Activated T-cell treated with anti-CD3 and anti-CD28 coated beads, Interleukin-2, amount 50 U/mL, for 48 hours (primary cell): ENCODE measurements at regions not wholly inside any gene's neighbourhood (a gene's known extent, or its start where the extent isn't known, plus 50 kb on each side); places are given as distances from the start of the nearest gene placed in this dataset.
A peak's percentile ranks its signal among the peaks of the same experiment; 100 is the strongest.

Experiments
- DNase-seq, 2 experiments: peaks; one replicate each; pipeline ENCODE4 v3.0.0-alpha.2; 2020

DNA sequence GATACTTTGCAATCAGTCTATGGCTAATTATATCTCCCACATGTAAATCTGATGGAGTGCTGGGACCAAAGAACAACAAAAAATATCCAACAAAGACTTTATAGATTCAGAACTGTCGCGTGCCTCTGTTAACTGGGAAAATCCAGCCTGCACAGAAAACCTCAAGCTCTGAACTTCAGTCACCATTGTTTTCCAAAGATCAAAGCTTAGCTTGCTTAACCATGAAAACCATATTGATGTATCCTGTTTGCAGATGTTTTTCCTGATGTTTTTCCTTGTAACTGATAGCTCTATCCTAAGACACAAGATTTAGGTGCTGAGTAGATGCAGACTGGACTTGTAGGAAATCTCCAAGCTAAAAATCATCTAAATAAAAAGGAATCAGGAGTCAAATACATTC, 163.7 kb downstream of the GXYLT1 start:
- no peak for DNase-seq

- no peak for DNase-seq
Observed at GRCh38 chr12:41980390-41980789, 164.3 kb downstream of the GXYLT1 start.

- DNase-seq: no peak
Observed at GRCh38 chr12:41979574-41979973, 165.1 kb downstream of the GXYLT1 start.

- DNase-seq: no peak
Observed at GRCh38 chr12:41972598-41972997, 172.1 kb downstream of the GXYLT1 start.

DNA sequence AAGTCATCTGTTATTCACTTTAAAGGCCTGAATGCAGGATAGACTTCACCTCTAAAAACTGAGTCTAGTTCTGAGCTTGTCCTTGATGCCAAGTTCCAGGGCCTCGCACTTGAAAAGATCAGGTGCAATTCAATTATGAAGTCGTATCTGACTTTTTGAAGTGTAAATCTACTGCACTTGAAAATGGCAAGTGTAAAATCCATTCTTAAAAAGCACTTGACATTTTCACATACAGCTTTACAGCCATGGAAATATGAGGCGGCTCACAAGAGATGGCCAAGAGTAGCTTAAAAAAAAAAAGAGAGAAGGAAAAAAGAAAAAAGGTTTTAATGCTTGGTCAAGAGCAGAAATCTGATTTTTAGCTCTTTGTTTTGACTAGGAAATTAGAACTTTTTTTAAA, 172.5 kb downstream of the GXYLT1 start:
- DNase-seq: no peak

DNA sequence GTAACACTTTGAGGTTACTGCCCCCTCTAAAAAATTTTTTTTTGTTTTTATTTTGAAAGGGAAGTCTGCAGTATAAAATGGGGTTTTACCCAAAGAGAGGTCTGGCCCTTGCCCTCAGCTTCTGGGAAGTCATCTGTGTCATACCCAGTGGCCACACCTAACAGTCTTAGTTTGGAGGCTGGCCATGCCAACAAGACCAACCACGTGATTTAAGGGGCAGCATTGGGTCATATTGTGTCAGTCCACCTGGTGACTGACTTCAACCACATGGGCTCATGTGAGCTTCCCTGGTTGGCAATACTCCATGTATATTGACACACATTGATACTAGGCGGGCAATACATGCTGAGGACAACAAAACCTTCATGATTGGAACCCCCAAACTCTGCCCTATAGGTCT, 173.9 kb downstream of the GXYLT1 start:
- no peak for DNase-seq

DNA sequence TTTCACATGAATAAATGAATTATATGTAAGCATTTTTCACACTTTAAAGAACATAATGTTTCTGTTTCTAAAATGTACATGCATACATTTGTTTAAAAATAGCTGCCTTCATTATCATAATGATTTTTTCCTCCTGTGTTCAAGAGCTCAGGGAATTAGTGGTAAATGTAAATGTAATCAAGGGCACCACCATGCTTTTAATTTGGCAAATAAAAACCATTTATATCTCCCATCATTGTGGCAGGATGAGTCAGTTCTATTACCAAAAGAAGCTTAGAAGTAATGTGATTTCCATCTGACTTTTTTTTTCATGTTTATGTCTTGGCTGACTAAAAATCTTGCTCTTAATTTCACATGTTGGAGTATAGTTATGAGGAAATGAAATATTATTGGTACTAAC, 176.1 kb downstream of the GXYLT1 start:
- no peak for DNase-seq

GRCh38 chr12:41967668-41968500, 176.8 kb downstream of the GXYLT1 start:
- no peak for DNase-seq

- DNase-seq: no peak
Observed at GRCh38 chr12:41966916-41967315, 177.8 kb downstream of the GXYLT1 start.

DNA sequence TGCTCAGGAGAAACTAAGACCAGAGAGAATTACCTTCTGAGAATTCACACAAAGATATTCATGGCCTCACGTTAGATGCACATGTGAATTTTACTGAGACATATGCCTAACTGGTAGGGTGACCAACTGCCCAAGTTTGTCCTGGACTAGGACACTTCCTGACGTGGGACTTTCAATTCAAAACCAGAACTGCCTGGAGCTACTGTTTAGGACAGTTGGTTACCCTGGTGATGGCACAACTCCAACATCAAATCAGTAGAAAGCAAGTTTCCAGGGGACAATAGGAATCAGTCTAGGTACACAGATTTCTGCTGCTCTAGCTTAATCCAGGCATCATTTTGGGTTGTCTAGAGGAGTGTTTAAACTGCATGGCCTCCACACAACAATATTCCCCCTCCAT, 178.7 kb downstream of the GXYLT1 start:
- DNase-seq: no peak

DNA sequence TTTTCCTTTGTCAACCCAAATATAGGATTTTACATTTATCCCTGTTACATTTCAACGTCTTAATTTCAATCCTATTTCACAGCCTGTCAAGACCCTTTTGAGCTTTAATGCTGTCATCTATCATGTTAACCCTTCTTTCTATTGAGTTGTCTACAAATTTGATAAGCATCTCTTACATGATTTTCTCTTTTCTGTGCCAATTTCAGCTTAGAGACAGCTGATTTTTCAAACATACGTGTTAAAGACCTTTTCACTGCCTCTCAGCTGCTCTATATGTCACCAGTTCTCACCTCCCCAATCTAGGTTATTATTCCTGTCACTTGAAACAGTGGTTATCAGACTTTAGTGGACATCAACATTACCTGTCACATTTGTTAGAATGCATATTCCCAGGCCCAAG, 181.3 kb downstream of the GXYLT1 start:
- no peak for DNase-seq

GRCh38 chr12:41962171-41962572, 182.5 kb downstream of the GXYLT1 start:
- DNase-seq: no peak

- DNase-seq: no peak
Observed at GRCh38 chr12:41959271-41959670, 185.4 kb downstream of the GXYLT1 start.

DNA sequence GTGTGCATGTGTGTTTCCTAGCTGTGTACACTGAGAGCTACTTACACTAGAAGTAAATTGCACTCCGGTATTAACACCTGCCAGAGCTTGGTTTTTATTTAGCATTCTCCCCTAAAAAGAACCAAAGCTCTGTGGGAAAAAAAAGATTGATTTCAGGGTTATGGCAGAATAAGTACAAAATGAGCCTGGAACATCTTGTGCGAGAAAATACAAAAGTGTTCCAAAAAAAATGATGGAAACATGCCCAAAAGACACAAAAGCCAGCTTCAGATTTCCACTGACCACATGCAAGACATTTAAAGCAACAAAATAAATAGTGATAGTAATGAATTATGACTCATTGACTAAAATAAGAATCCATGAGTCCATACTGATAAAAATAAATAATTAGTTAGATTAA, 188.3 kb downstream of the GXYLT1 start:
- DNase-seq: no peak

DNA sequence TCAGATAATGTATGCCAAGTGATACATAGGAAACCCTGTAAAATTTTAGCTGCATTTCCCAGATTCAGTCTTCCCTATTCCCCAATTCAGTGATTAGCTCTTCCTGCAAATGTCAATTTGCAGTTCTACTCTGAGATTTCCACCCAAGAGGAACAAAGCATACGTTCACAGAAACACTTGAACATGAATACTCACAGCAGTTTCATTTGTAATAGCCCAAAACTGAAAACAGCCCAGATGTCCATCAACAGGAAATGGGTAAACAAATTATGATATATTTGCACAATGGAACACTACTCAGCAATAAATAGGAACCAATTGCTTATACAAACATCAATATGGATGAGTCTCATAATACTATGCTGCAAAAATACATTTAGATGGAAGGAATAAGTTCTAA, 194.2 kb downstream of the GXYLT1 start:
- DNase-seq: no peak

GRCh38 chr12:41946106-41946505, 198.6 kb downstream of the GXYLT1 start:
- no peak for DNase-seq

DNA sequence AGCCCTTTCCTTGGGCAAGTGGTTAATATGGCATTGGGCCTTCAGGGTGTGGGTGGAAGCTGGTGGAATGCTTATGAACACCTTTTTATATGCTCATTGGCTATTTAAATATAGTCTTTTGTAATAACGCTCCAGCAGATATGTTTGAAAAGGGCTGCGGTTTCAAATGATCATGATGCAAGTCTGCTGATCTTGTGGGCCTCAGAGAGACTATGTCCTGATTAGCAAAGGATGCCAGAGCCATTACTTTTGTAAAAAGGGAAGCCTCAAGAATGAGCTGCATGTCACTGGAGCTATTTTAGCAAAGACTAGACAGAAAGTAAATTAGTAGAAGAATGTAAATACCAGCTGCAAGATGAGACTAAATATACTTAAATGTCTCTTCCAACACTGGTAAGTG, 200.5 kb downstream of the GXYLT1 start:
- no peak for DNase-seq

GRCh38 chr12:41943671-41944070, 201.0 kb downstream of the GXYLT1 start:
- no peak for DNase-seq

GRCh38 chr12:41942354-41942753, 202.3 kb downstream of the GXYLT1 start:
- DNase-seq: no peak

DNA sequence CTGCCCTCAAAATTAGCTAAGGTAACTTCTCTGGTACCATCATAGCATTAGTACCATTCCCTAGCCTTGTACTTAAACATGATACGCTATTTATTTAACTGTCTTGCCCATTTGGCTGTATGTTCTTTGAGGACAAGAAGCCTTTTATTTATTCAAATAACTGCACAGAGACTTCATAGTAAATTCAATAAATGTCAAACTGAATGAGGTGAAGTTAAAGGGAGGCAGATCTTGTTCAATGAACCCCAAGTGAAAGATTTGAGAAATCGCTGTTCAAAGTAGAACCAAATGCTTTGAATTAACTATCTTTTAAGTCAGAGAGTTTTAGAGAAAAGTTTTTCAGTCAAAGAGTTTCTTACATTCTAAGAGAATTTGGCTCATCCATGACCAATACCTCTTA, 203.6 kb downstream of the GXYLT1 start:
- no peak for DNase-seq

DNA sequence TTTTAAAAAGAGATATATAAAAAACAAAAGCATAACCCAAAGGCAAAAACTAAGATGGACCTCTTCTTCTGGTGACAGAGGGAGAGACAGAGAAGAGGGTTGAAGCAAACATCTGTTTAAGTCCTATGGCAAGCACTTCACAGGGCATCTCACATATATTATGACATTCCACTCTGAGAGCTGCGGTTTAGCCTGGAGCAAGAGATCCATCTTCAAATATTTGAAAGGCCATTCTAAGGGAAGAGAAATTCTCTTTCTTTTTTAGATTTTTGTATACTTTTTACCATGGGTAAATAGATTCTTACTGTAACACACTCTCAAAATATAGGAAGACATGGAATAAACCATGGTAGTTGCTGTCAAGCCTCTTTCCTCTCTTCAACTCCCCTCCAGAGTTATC, 204.1 kb downstream of the GXYLT1 start:
- no peak for DNase-seq

DNA sequence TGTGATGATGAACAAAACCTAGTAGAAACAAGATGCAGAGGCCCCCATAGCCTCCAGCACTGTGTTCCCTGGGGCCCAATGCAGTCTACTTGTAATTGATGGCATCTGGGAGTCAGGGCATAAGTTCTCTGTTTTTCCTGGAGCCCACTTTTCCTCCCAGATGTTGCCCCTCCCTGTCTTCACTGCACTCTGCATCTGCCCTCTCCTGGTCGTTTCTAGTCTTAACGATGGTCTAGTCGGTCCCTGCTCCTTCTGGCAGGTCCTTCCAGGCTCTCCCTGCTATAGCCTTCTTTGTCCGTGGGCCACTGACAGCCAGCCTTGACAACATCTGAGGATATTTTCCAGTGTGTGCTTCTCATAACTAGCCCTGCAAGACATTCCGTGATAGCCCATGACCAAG, 208.3 kb downstream of the GXYLT1 start:
- no peak for DNase-seq

- DNase-seq: no peak
Observed at GRCh38 chr12:41935911-41936310, 208.8 kb downstream of the GXYLT1 start.

GRCh38 chr12:41932470-41932991, 212.1 kb downstream of the GXYLT1 start:
- peak; percentile 18 to 21 for DNase-seq

DNA sequence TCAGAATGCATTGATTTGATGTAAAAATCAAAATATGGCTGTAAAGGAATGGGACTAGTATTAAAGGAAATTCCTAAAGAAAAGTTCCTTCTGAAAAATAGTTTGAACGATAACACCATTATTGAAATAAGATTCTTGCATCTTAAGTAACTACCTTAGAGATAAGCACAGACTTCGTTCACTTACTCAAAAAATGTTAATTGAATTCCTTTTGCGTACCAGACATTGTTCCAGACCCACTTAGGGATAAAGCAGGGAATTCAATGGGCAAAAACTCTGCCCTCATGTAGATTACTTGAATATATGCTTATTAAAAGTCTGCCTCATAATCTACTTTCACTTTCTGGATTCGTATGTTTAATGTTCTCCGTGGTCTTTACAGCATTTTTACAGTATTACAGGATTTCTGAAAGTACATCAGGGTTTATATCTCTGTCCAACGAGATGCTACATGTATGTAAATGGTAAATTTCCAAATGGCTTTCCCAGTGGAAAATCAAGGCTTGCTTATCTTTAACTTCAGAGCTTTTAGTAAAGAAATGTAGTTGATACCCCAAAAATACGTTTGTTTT, 213.7 kb downstream of the GXYLT1 start:
- no peak for DNase-seq
